Spleen (tissue), 11 donors: ENCODE measurements at regions not wholly inside any gene's neighbourhood (a gene's known extent, or its start where the extent isn't known, plus 50 kb on each side); places are given as distances from the start of the nearest gene placed in this dataset.

Experiments
- DNase-seq: peaks from one replicate; pipeline ENCODE4 v3.0.0-alpha.2; 2020
- H3K27ac ChIP-seq, 8 donors: fragments of 200-600 bp; sonication (generic) in 7 of 8; 1 replicate in 4 of 8; 2 replicates in 4 of 8; pipeline versions ENCODE4 v1.5.0 to v1.8.0; 2016 to 2021; ENCODE audit warnings: inconsistent platforms in 4 of 8, mild to moderate bottlenecking in 4 of 8, moderate library complexity in 1 of 8
- H3K27me3 ChIP-seq, 7 donors: fragments of 200-600 bp; sonication (generic) in 6 of 7; replicated peaks in 1 of 7; 1 replicate in 4 of 7; 2 replicates in 3 of 7; pipeline versions ENCODE4 v1.5.0 to v1.8.0; 2016 to 2021; ENCODE audit warnings: inconsistent platforms in 3 of 7, mild to moderate bottlenecking in 1 of 7
- H3K36me3 ChIP-seq, 6 donors: fragments of 200-600 bp; sonication (generic) in 5 of 6; 1 replicate in 4 of 6; 2 replicates in 2 of 6; pipeline versions ENCODE4 v1.5.0 to v1.8.0; 2016 to 2021; ENCODE audit warnings: inconsistent platforms in 2 of 6
- H3K4me1 ChIP-seq, 6 donors: fragments of 200-600 bp; sonication (generic) in 5 of 6; 1 replicate in 3 of 6; 2 replicates in 3 of 6; pipeline versions ENCODE4 v1.5.0 to v1.8.0; 2016 to 2021; ENCODE audit warnings: inconsistent platforms in 3 of 6
- H3K4me3 ChIP-seq, 8 donors: fragments of 200-600 bp; sonication (generic) in 7 of 8; 1 replicate in 4 of 8; 2 replicates in 4 of 8; pipeline versions ENCODE4 v1.5.0 to v1.8.0; 2016 to 2021; ENCODE audit warnings: inconsistent platforms in 4 of 8, mild to moderate bottlenecking in 4 of 8, moderate library complexity in 2 of 8
- H3K9me3 ChIP-seq, 8 donors: fragments of 200-600 bp; sonication (generic) in 7 of 8; 1 replicate in 4 of 8; 2 replicates in 4 of 8; pipeline versions ENCODE4 v1.5.0 to v1.8.0; 2016 to 2021; ENCODE audit warnings: inconsistent platforms in 4 of 8
- CTCF ChIP-seq, 11 experiments: fragments of 200-600 bp in 7 of 11; fragments of 450-650 bp in 4 of 11; sonication (generic) in 4 of 11; IDR thresholded peaks in 8 of 11; conservative IDR thresholded peaks in 3 of 11; 1 replicate in 7 of 11; 2 replicates in 4 of 11; pipeline versions ENCODE4 v1.4.0 to v1.8.0; 2016 to 2021; ENCODE audit warnings: antibody characterized with exemption in 11 of 11, inconsistent platforms in 4 of 11, mild to moderate bottlenecking in 1 of 11
- POLR2A ChIP-seq, 3 donors: fragments of 450-650 bp; IDR thresholded peaks; one replicate each; pipeline ENCODE4 v1.5.1; 2017; ENCODE audit warnings: antibody characterized with exemption in 3 of 3, mild to moderate bottlenecking in 1 of 3
- POLR2AphosphoS5 ChIP-seq, 3 donors: sonication (generic); formaldehyde crosslinking; IDR thresholded peaks; one replicate each; pipeline ENCODE4 v1.5.1; 2017; ENCODE audit warnings: antibody characterized with exemption in 3 of 3
- WGBS, 5 donors: extraction: QIAGEN DNeasy Blood & Tissue Kit in 3 of 5; methylation state at CpG; one replicate each; pipeline versions ENCODE4 v1.1.5 to v1.1.7; 2013 to 2018; 5-methylcytosine and 5-hydroxymethylcytosine counted together
- intact Hi-C: fragments of 100-400 bp; cut with DNase I; formaldehyde crosslinking; loops from one replicate; pipeline ENCODE4 v1.15.0; 2023; ENCODE audit warnings: low total_unique reads
- donor health status: healthy with polysubstance abuse.
- donor health status: DM: no; HTN: no; CAD: no; lungs with moderate emphysema.
- donor health status: DM: no; HTN: no; CAD: no.
- donor health status: Bipolar disorder and iron deficiency.
- donor health status: healthy.
- donor health status: DM: no; HTN: no; CAD: no.
- donor health status: DM: yes; HTN: yes; CAD: no.

- Histone ChIP-seq H3K27me3 (no peaks in the 10 kb centered on the region), H3K9me3 (peaks cover 0 to 21% (median 8%) of the 10 kb centered on the region in 8 donors), H3K4me1 (no peaks in the 10 kb centered on the region), H3K36me3 (no peaks in the 10 kb centered on the region), H3K4me3 (no peak overlapping the region), H3K27ac (no peak overlapping the region)
- intact Hi-C loops: no loop called here
- TF ChIP-seq POLR2A (IDR thresholded peaks at IDR 0.05) (no peak), CTCF (IDR thresholded peaks at IDR 0.05 in 8 of 11, conservative IDR thresholded peaks at IDR 0.05 in 3 of 11) (no peak), POLR2AphosphoS5 (IDR thresholded peaks at IDR 0.05) (no peak)
- no peak for DNase-seq
- 87 to 95% (median 90%) methylated on average over 1 of the region's 1 CpG for WGBS, 5 donors
Observed at GRCh38 chr10:75304313-75304712, 68.6 kb upstream of the COMTD1 start.

- intact Hi-C loops: no loop called here
- Histone ChIP-seq H3K4me1 (no peaks in the 10 kb centered on the region), H3K27me3 (no peaks in the 10 kb centered on the region), H3K27ac (no peak overlapping the region), H3K4me3 (no peak overlapping the region), H3K36me3 (no peaks in the 10 kb centered on the region), H3K9me3 (peaks cover 0 to 21% (median 8%) of the 10 kb centered on the region in 8 donors)
- DNase-seq: no peak
- TF ChIP-seq CTCF (IDR thresholded peaks at IDR 0.05 in 8 of 11, conservative IDR thresholded peaks at IDR 0.05 in 3 of 11) (no peak), POLR2A (IDR thresholded peaks at IDR 0.05) (no peak), POLR2AphosphoS5 (IDR thresholded peaks at IDR 0.05) (no peak)
- 81 to 90% (median 88%) methylated on average over 2 of the region's 2 CpGs for WGBS, 5 donors
Observed at GRCh38 chr10:75303045-75303777, 67.5 kb upstream of the COMTD1 start.

- intact Hi-C loops: no loop called here
- WGBS, 5 donors: 74 to 97% (median 85%) methylated on average over 1 of the region's 1 CpG
Observed at GRCh38 chr10:75302029-75302428, 66.3 kb upstream of the COMTD1 start.

More at GRCh38 chr10:75302029-75302428, 66.3 kb upstream of the COMTD1 start:
- Histone ChIP-seq H3K36me3 (no peaks in the 10 kb centered on the region), H3K27ac (no peak overlapping the region), H3K9me3 (peaks cover 0 to 21% (median 8%) of the 10 kb centered on the region in 8 donors), H3K4me1 (no peaks in the 10 kb centered on the region), H3K4me3 (no peak overlapping the region), H3K27me3 (no peaks in the 10 kb centered on the region)
- DNase-seq: no peak
- TF ChIP-seq POLR2A (IDR thresholded peaks at IDR 0.05) (no peak), CTCF (IDR thresholded peaks at IDR 0.05 in 8 of 11, conservative IDR thresholded peaks at IDR 0.05 in 3 of 11) (no peak), POLR2AphosphoS5 (IDR thresholded peaks at IDR 0.05) (no peak)
